Muscle layer of duodenum (tissue), 2 donors: ENCODE measurements at regions not wholly inside any gene's neighbourhood (a gene's known extent, or its start where the extent isn't known, plus 50 kb on each side); places are given as distances from the start of the nearest gene placed in this dataset.

Experiments
- H3K27ac ChIP-seq: one replicate; pipeline ENCODE4 v1.7.0; 2013; ENCODE audit warnings: mild to moderate bottlenecking, low read length
- H3K27me3 ChIP-seq: one replicate; pipeline ENCODE4 v1.7.0; 2013; ENCODE audit warnings: low read depth, mild to moderate bottlenecking, control low read depth, low read length
- H3K36me3 ChIP-seq, 2 donors: one replicate each; pipeline ENCODE4 v1.7.0; 2013; ENCODE audit warnings: low read length in 2 of 2, control low read depth in 1 of 2, mild to moderate bottlenecking in 1 of 2; ENCODE audit not compliant: insufficient read depth in 2 of 2, control insufficient read depth in 1 of 2
- H3K4me1 ChIP-seq, 2 donors: one replicate each; pipeline ENCODE4 v1.7.0; 2013; ENCODE audit warnings: low read length in 2 of 2, mild to moderate bottlenecking in 2 of 2, control low read depth in 1 of 2, moderate library complexity in 1 of 2; ENCODE audit not compliant: insufficient read depth in 2 of 2, control insufficient read depth in 1 of 2
- H3K4me3 ChIP-seq, 2 donors: one replicate each; pipeline ENCODE4 v1.7.0; 2013; ENCODE audit warnings: low read length in 2 of 2, low read depth in 1 of 2, mild to moderate bottlenecking in 1 of 2
- H3K9me3 ChIP-seq, 2 donors: one replicate each; pipeline ENCODE4 v1.7.0; 2013; ENCODE audit warnings: low read length in 2 of 2, control low read depth in 1 of 2, mild to moderate bottlenecking in 1 of 2; ENCODE audit not compliant: control insufficient read depth in 1 of 2
- donor health status: healthy.

DNA sequence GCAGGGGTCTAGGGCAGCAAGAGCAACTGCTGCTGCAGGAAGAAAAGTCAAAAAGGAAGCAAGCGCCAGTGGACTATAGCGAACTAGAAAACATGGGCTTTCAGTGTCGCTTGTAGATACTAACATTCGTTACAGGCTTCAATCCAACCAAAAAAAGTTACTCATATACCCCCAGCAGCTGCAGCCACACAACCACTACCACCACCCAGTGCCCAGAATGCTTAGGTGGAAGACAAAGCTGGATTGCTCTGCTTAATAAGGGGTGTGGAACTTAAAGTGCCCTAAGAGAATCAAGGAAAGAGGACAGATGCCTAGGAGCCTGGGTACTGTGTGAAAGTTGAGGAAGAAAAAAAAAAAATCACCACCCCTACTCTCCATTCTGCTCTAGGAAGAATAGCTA lies 203.6 kb downstream of the ELAVL2 start:
- H3K4me3 ChIP-seq, result no peak overlapping the region
- no peaks in the 10 kb centered on the region for H3K36me3 ChIP-seq
- no peaks in the 10 kb centered on the region for H3K27me3 ChIP-seq
- no peak overlapping the region for H3K27ac ChIP-seq
- no peaks in the 10 kb centered on the region for H3K9me3 ChIP-seq
- H3K4me1 ChIP-seq, result no peaks in the 10 kb centered on the region

DNA sequence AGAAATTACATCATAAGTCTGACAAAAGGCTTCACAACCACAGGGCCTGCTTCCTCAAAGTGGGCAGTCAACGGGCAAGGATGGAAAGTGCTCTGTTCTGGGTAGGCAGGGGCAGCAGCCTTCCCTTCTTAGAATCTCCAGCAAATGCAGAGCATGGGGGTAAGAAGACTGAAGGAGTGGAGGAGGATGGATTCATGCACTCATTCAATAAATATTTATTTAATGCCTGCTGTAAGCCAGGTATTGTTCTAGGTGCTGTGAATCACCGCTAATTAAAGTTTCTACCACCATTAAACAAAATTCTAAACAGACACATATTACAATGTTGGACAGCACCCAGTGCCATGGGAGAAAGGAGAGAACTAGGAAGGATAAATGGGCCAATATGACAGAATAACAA lies 195.6 kb downstream of the ELAVL2 start:
- no peak overlapping the region for H3K27ac ChIP-seq
- H3K4me3 ChIP-seq, result no peak overlapping the region
- H3K36me3 ChIP-seq, result no peaks in the 10 kb centered on the region
- H3K9me3 ChIP-seq, result no peaks in the 10 kb centered on the region
- H3K4me1 ChIP-seq, result no peaks in the 10 kb centered on the region
- no peaks in the 10 kb centered on the region for H3K27me3 ChIP-seq

DNA sequence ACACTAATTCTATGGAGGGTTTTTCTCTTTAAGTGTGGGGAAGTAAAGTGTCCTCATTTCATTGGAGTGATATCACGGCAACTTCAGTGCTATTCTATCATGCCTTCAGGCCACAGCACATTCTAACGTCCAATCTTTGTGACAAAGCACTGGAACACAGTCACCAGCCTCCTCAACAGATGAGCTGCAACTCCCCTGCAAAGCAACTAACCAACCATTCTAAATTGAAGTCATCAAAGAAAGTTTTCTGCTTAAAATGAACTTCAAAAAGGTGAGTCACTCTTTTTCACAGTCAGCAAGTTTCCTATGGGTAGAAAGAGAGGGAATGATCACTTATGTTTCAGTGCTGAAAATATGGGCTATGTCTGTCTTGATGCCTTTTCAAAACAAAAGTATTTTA lies 190.8 kb downstream of the ELAVL2 start:
- no peak overlapping the region for H3K27ac ChIP-seq
- H3K4me3 ChIP-seq, result no peak overlapping the region
- no peaks in the 10 kb centered on the region for H3K9me3 ChIP-seq
- no peaks in the 10 kb centered on the region for H3K27me3 ChIP-seq
- H3K36me3 ChIP-seq, result no peaks in the 10 kb centered on the region
- no peaks in the 10 kb centered on the region for H3K4me1 ChIP-seq

DNA sequence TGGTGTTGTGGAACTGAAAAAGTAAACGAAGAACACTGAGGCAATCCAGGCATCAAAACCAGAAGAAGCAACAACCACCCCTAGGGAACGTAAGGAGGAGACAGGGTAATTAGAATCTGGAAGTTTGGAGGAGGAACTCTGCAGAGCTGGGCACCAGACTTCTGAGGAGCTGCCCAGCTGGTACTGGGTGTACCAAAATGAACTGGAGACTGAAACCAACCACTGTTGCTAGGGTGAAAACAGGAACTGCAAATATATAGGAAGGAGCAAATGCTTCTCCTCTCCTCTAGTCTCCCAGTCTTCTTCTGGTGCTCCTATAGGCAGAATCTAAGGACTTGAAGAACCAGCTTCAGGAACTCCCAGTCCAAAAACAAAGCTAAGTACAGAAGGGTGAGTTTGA lies 189.8 kb downstream of the ELAVL2 start:
- H3K27ac ChIP-seq, result no peak overlapping the region
- H3K36me3 ChIP-seq, result no peaks in the 10 kb centered on the region
- H3K4me1 ChIP-seq, result no peaks in the 10 kb centered on the region
- H3K9me3 ChIP-seq, result no peaks in the 10 kb centered on the region
- H3K27me3 ChIP-seq, result no peaks in the 10 kb centered on the region
- no peak overlapping the region for H3K4me3 ChIP-seq

DNA sequence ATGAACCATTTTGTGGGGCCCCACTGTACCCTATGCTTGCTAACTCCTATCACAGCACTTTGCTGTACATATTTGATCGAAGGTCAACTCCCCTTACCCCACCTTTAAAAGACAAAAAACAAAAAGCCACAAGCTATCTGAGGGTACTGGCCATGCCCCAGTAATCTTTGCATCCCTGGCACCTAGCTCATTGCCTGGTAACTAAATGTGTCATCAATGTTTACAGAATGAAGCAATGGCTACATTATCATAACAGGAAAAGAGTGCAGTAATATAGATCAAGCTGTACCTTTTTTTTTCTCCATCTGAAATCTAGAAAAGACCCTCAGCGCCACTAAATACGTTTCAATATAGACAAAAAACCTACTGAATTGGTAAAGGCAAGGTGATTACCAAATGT lies 188.0 kb downstream of the ELAVL2 start:
- H3K36me3 ChIP-seq, result no peaks in the 10 kb centered on the region
- no peak overlapping the region for H3K27ac ChIP-seq
- H3K4me1 ChIP-seq, result no peaks in the 10 kb centered on the region
- H3K4me3 ChIP-seq, result no peak overlapping the region
- H3K9me3 ChIP-seq, result no peaks in the 10 kb centered on the region
- no peaks in the 10 kb centered on the region for H3K27me3 ChIP-seq

DNA sequence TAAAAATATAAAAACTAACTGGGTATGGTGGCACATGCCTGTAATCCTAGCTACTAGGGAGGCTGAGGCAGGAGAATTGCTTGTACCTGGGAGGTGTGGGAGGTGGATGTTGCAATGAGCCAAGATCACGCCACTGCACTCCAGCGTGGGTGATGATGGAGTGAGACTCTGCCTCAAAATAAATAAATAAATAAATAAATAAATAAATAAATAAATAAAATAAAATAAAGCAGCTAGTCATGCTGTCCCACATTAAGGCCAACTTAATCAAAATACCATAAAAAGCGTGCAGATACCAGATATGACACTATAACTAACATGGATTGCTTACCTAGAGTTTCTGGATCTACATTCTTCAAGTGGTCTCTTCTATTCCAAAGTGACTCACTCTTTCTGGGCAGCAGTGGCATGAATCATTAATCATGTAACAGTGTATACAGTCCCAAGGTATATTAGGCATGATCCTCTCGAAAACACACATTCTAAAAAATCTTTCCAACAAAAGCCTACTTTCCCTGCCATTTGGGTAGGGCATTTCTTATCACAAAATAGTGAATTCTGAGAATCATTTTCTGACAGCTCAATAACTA lies 187.1 kb downstream of the ELAVL2 start:
- Histone ChIP-seq H3K27me3 (no peaks in the 10 kb centered on the region), H3K4me1 (no peaks in the 10 kb centered on the region), H3K9me3 (no peaks in the 10 kb centered on the region), H3K4me3 (no peak overlapping the region), H3K36me3 (no peaks in the 10 kb centered on the region), H3K27ac (no peak overlapping the region)
